COLO668 (cell line): ENCODE measurements at regions not wholly inside any gene's neighbourhood (a gene's known extent, or its start where the extent isn't known, plus 50 kb on each side); places are given as distances from the start of the nearest gene placed in this dataset.

Experiments
- DNase-seq: peaks from one replicate; lab custom pipeline; 2025; ENCODE audit not compliant: unreplicated experiment; lab: John Stamatoyannopoulos, UW

GRCh38 chr5:88666761-88667495 lies 216.1 kb downstream of the MEF2C start:
- DNase-seq: no peak

GRCh38 chr5:88665750-88666215 lies 217.2 kb downstream of the MEF2C start:
- DNase-seq: no peak

- no peak for DNase-seq
Measured at GRCh38 chr5:88664645-88665044, 218.3 kb downstream of the MEF2C start.

DNA sequence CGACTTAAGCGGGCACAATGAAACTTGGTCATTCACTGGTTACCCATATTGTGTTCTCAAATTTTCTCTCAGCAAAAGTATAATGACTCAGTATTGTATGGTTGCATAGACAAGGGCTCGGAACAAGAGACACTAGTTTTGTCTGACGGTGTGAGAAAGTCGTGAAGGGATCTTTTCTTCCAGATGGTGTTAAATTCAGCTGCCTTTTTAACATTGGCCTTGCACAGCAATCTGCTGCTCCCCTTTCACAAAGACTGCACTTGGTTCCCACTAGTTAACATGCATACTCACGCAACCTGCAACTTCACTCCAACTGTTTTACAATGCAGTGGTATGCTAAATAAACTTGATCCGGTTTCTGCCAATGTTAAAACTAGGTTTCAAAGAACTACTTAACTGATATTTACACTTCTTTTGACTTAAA lies 219.2 kb downstream of the MEF2C start:
- DNase-seq: no peak

GRCh38 chr5:88662846-88663245 lies 220.1 kb downstream of the MEF2C start:
- no peak for DNase-seq

- no peak for DNase-seq
Measured at GRCh38 chr5:88661806-88662207, 221.2 kb downstream of the MEF2C start.

DNA sequence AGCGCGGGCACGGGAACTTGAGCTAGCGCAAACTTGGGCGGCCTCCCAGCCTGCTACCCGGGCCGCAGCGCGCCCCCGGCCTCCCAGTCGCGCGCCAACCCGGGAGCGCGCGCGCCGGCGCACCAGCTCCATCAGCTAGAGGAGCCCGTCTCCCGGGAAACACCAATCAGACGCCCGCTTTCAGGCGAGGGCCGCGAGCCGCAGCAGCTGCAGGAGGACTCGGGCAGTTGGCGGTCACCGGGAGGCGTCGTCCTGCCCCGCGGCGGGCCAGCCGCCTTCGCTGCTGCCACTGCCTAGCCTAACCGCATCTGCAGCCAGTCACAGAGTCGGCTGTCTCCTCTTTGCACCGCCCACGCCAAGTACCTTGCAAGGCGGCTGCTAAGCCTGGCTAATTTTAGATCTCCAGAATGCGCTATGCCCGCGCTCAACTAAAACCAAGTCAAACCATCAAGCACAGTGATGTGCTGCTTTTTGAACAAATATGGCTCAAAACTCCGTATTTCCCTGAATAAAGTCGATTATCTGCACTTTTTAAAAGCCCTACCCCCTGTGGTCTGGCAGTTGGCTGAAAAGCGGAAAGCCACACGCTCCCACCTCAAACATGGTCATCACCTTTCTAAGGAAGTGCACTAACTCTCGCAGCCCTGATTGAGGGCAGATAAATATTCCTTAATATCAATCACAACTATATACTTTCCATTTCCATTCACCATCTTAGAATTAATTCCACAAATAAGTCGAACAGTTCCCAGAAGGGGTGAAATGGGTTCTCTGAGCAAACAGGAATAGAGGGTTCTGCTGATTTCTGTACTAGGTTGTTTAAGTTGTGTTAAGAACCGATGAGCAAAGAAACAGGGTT lies 221.8 kb downstream of the MEF2C start:
- DNase-seq: peak; percentile 94

GRCh38 chr5:88660264-88660946 lies 222.6 kb downstream of the MEF2C start:
- peak; percentile 72 for DNase-seq

DNA sequence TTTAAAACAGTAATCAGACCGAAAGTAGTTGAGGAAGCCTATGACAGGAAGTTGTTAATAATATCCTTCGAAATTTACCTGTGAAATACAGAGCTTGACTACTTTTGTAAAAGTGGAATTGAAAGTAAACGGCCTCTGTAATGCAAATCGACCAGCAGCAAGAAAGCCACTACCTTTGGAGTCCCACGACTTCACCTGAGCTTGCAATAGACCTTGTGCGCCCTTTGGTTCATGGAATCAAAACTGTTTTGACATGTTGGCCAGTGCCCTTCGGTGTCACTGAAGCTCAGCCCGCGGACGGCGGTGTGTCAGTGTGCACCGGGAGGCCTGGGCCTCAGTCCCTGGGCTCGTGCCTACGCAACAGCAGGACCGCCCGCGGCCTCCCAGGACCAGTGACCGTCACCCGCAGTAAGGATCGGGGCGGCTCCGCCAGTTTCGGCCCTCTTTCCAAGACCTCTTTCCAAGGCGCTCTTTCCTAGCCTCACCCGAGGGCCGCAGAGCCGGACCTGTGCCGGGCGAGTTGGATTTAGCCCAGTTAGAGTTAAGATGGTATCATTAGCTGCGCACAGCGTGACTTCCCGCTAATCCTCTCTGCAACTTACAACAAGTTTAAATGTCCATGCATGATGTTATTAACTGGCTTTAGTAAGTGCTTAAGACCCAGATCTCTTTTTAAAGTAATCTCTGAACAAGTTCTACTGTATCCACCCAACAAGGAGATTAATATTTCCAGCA lies 223.3 kb downstream of the MEF2C start:
- no peak for DNase-seq

- no peak for DNase-seq
Measured at GRCh38 chr5:88658886-88659285, 224.1 kb downstream of the MEF2C start.

DNA sequence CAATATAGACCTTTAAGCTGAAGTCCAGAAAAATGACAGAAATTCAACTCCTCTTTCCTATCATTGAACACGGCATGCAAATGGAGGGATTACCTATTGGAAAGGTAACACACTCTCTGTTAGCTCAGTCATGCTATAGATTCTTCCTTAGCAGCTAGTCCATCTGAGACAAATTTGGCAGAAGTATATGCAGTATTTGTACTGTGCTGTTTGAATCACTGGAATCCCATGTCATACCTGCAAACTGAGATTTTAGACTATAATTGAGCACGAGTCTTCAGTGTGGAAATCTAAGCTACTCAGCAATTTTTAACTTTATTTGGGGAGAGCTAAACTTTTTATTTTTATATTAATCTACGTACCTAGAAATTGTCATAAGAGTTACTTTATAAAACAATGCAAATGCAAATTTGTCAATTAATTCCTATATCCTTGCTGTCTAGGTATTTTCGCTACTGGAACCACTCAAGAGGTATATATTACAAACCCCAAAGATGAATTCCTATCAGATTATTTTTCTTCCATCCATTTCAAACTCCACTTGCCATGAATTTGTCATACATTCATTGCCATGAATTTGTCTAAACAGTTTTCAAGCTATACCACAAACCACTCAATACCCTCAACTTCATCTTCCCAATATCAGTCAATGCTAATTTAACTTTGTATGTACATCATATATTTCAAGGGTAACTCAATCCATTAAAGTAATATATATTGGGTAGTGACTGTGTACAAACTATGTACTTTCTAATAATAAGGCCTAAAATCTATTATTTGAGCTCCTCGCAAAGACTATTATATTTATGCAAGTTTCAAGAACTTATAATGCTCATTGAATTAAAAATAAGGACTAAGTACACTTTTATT lies 224.8 kb downstream of the MEF2C start:
- DNase-seq: no peak

DNA sequence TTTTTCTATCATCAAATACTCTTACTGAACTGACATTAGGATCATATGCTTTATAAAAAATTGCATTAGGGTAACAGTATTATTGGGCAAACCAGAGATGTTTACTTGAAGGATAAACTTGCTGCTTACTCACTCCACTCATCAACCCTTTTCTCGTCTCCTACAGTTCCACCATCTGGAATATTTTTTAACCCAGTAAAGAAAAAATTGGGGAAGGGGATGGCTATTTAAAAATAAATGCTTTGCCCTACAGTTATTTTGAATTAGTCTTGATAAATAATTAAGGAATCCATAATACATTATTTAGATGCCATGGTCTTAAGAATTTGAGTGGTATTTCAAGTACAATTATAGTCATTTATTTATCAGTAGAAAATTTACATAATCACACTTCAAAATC lies 225.8 kb downstream of the MEF2C start:
- no peak for DNase-seq

DNA sequence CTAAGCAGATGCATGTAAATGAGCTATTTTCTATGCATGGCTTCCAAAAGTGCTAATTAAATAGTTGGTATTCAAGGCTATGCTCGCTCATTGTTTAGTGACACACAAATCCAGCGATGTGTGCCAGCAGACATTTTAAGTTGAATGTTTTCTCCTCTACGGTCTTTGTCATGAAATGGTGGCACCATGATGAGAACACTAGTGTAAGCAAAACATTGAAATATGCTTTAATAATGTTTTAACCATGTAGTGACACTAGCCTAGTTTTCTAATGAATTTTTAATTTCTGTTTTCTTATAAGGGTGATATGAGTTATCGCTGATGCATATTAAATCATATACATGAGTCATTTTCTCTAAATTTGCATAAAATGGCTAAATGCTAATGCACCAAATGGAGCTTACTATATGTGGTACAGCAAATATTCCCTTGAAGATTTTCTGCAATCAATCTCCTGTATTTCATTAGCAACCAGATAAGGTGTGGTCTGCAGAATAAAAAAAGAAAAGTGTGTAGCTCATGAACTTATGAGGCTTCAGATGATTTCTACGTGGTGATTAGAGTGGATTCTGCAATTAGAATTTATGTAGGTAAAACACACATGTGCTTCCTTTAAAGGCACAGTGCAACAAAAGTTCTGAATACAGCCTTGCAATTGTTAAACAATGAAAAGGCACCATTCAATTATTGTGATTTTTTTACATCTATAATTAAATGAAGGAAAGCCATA lies 226.6 kb downstream of the MEF2C start:
- no peak for DNase-seq

GRCh38 chr5:88653471-88653870 lies 229.5 kb downstream of the MEF2C start:
- no peak for DNase-seq

GRCh38 chr5:88647901-88648300 lies 235.1 kb downstream of the MEF2C start:
- DNase-seq: no peak

GRCh38 chr5:88646866-88647265 lies 236.1 kb downstream of the MEF2C start:
- DNase-seq: no peak

- DNase-seq: no peak
Measured at GRCh38 chr5:88644676-88645075, 238.3 kb downstream of the MEF2C start.

DNA sequence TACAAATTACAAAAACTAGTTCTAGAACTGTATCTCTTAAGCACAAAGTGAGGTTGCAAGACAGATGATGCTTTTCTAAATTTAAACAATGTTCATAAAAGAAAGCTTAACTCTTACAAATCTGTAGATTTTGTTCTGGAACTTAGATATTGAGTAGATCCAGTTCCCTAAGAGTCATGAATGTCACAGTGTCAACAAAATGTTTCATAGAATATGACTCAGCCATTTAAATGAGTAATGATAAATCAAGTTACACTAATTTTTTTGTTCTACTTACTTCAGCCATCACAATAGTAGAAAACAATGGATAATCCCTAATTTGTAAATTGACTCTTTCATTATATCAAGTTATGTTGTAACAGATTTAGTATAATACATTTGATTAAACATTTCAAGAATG lies 239.7 kb downstream of the MEF2C start:
- no peak for DNase-seq

DNA sequence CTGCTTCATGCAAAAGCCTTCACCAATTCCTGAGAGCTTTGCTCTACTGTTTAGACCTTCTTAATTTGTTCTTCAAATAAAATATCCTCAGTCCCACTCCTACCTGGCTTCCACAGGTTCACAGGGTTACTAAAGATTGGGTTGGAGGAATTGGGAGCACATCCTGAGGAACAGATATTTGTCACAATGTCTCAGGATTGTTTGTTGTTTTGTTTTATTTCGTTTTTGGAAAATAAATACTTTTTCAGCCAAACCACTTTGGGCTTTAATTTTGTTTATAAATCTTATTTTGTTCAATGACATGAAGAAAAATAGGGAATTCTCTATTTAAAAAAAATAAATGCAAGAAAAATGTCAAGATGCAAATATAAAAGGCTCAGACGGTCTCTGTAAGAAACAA lies 249.0 kb downstream of the MEF2C start:
- DNase-seq: no peak
